ENCODE measurements at regions not wholly inside any gene's neighbourhood (a gene's known extent, or its start where the extent isn't known, plus 50 kb on each side); places are given as distances from the start of the nearest gene placed in this dataset.

DNA sequence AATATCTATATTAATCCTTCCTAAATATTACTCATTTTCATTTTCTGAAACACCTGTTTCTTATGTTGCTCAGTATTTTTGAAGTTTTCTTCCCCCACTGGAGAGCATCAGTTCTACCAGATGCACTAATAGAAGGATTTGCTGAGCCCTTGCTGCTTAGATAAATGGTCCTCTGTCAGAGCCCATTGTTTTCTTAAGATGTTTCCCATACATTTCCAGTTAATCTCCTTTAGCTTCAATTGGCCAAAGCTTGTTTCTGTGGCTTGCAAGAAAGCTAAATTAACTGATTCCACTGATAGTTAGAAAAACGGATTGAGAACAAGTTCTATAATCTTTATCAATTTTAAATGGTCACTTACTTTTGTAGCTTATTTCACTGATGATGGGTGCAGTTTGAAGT, 1425.5 kb downstream of the PCDH18 start:
- TF ChIP-seq, protein P1, sequence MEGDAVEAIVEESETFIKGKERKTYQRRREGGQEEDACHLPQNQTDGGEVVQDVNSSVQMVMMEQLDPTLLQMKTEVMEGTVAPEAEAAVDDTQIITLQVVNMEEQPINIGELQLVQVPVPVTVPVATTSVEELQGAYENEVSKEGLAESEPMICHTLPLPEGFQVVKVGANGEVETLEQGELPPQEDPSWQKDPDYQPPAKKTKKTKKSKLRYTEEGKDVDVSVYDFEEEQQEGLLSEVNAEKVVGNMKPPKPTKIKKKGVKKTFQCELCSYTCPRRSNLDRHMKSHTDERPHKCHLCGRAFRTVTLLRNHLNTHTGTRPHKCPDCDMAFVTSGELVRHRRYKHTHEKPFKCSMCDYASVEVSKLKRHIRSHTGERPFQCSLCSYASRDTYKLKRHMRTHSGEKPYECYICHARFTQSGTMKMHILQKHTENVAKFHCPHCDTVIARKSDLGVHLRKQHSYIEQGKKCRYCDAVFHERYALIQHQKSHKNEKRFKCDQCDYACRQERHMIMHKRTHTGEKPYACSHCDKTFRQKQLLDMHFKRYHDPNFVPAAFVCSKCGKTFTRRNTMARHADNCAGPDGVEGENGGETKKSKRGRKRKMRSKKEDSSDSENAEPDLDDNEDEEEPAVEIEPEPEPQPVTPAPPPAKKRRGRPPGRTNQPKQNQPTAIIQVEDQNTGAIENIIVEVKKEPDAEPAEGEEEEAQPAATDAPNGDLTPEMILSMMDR (IDR thresholded peaks at IDR 0.05; ENCODE audit: control insufficient read depth, insufficient read depth, low read depth, low read length, missing control alignments): no peak
- no peak overlapping the region for H3K4me3 ChIP-seq (ENCODE audit: control insufficient read depth, low read depth, low read length)
- DNase-seq (ENCODE audit: low read depth): no peak

DNA sequence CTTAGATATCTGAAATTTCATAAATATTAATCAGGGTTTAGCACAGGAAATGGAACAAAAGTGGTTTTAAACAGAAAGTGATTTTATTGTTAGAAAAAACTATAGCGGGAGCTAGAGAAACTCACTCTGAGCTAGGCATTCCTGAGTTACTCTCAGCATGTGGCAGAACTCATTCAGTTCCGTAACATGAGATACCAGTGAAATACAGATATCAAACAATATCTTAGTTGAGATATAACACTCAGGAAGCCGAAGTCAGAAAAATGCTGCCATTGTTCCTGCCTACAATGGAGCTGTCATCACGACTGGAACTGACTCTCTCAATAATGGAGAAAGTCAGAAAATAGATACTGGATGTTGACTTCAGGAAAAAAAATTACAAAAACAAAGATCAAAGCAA, 1428.7 kb downstream of the PCDH18 start:
- no peak overlapping the region for H3K4me3 ChIP-seq (ENCODE audit: control insufficient read depth, low read depth, low read length)
- TF ChIP-seq, protein P1 (IDR thresholded peaks at IDR 0.05; ENCODE audit: control insufficient read depth, insufficient read depth, low read depth, low read length, missing control alignments): no peak

DNA sequence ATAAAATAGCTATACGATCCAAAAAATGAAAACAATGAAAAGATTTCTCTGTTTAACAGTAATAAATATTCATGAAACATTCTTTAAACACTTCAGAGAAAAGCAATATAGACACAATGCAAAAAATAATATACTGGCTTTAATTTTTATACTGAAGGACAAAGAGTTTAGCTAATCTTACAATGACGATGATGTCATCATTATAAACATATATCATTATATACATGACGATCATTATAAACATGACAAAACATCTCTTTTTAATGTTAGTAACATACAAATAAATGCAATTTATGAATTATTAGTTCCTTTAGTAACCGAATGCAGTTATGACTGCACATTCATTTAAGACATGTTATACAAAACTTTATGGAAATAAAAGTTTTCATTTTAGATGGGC, 1434.6 kb downstream of the PCDH18 start:
- H3K4me3 ChIP-seq (ENCODE audit: control insufficient read depth, low read depth, low read length): no peak overlapping the region
- TF ChIP-seq, protein P1 (IDR thresholded peaks at IDR 0.05; ENCODE audit: control insufficient read depth, insufficient read depth, low read depth, low read length, missing control alignments): no peak
- DNase-seq (ENCODE audit: low read depth): no peak

More for the DNA sequence above, 1428.7 kb downstream of the PCDH18 start:
- DNase-seq (ENCODE audit: low read depth): no peak

DNA sequence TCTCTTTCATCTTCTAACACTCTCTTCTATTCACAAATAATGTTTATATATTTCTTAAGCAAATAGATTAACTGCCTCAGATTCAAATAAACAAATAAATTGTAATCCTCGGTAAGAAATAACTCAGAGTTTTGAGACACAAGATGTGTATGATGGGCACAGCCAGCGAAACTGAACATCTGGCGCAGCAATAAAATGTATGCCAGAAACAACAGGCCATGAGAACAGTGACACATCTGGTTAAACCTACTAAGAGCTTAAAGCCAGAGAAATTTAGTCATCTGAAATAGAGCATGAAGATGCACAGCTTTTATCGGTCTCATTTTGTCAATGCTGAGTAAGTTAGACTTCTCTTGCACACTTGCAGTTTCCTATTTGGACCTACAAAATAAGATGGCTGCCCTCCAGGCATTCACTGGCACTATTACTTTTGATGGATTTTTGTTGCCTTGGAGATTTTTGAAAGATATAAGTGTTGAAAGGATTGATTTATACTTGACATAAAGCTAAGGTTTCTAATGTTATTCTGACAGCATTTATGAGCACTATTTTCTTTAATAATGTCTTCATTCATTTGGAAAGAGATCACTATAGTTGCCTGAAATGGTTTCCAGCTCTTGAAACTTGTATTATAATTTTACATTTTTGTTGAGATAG, 1444.0 kb downstream of the PCDH18 start:
- no peak for DNase-seq (ENCODE audit: low read depth)
- TF ChIP-seq, protein P1 (IDR thresholded peaks at IDR 0.05; ENCODE audit: control insufficient read depth, insufficient read depth, low read depth, low read length, missing control alignments): no peak
- H3K4me3 ChIP-seq (ENCODE audit: control insufficient read depth, low read depth, low read length): no peak overlapping the region

DNA sequence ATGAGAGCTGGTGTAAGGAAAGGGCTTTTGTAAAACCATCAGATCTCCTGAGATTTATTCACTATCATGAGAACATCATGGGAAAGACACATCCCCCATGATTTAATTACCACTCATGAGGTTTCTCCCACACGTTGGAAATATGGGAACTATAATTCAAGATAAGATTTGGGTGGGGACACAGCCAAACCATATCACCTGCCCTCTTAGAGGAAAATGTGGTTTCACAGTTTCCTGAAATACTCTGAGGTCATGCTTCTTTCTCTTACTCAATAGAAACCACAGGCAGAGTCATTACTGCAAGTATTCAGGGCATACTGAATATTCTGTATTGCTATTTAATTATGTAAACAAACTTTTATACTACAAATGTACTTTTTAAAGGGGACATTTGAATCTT, 1453.3 kb downstream of the PCDH18 start:
- DNase-seq (ENCODE audit: low read depth): no peak
- TF ChIP-seq, protein P1 (IDR thresholded peaks at IDR 0.05; ENCODE audit: control insufficient read depth, insufficient read depth, low read depth, low read length, missing control alignments): no peak
- H3K4me3 ChIP-seq (ENCODE audit: control insufficient read depth, low read depth, low read length): no peak overlapping the region

DNA sequence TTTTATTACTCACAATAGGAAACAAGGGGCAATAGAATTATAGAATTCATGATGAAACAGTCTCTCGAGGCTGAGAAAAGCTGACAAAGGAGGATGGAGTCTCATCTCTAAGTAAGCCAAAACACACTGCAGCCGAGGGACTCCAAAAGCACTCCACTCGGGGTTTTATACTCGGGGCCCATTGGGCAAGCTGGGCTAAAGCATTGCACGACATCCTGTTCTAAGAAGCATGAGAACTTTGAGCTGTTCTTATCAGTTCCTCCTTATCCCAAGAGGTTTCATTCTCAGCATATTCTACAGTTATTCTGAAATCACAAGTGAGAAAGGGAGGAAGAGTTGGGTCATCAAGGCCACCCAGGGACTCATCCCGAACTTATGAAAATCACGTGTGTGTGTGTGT, 1475.5 kb downstream of the PCDH18 start:
- DNase-seq (ENCODE audit: low read depth): no peak
- H3K4me3 ChIP-seq (ENCODE audit: control insufficient read depth, low read depth, low read length): no peak overlapping the region
- TF ChIP-seq, protein P1 (IDR thresholded peaks at IDR 0.05; ENCODE audit: control insufficient read depth, insufficient read depth, low read depth, low read length, missing control alignments): no peak
